ENCODE measurements at regions not wholly inside any gene's neighbourhood (a gene's known extent, or its start where the extent isn't known, plus 50 kb on each side); places are given as distances from the start of the nearest gene placed in this dataset.

DNA sequence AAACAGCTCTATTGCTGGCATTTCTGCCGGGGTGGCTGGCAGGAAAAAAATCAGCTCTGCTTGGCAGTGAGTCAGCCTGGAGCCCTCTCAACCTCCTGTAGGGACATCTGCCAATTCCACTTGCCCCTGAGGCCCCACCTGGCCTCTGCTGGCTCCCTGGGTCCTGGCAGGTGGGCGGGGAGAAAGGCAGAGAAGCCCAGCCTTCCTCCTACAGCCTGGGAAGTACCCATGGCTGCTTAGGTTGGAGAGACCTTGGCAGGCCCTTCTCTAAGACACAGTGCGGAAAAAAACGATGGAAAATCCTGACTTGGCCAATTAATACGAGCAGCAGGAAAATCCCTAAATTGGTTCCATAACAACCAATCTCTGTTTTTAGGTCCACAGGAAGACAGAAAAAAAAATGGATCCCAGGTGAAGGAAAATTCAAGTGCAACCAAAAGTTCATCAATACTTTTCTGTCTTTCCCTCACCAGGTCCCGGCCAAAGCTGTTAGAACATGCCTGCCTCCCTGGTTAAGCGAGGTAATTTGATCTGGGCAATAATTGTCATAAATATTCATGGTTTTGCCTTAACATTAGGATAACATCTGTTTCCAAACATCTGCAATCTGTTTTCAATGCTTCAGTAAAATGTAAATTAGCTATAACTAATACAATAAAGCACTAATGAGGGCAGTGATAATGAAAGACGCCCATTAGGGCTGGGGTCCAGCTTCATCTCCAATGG lies 245.9 kb downstream of the TFCP2L1 start (continued):
- TF ChIP-seq, protein P1, sequence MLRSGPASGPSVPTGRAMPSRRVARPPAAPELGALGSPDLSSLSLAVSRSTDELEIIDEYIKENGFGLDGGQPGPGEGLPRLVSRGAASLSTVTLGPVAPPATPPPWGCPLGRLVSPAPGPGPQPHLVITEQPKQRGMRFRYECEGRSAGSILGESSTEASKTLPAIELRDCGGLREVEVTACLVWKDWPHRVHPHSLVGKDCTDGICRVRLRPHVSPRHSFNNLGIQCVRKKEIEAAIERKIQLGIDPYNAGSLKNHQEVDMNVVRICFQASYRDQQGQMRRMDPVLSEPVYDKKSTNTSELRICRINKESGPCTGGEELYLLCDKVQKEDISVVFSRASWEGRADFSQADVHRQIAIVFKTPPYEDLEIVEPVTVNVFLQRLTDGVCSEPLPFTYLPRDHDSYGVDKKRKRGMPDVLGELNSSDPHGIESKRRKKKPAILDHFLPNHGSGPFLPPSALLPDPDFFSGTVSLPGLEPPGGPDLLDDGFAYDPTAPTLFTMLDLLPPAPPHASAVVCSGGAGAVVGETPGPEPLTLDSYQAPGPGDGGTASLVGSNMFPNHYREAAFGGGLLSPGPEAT (IDR thresholded peaks at IDR 0.05; ENCODE audit: low read depth), result no peak
- TF ChIP-seq SP1 (IDR thresholded peaks at IDR 0.05; ENCODE audit: low read depth, low read length) (no peak), NFXL1 (IDR thresholded peaks at IDR 0.05; ENCODE audit: borderline replicate concordance) (no peak)

DNA sequence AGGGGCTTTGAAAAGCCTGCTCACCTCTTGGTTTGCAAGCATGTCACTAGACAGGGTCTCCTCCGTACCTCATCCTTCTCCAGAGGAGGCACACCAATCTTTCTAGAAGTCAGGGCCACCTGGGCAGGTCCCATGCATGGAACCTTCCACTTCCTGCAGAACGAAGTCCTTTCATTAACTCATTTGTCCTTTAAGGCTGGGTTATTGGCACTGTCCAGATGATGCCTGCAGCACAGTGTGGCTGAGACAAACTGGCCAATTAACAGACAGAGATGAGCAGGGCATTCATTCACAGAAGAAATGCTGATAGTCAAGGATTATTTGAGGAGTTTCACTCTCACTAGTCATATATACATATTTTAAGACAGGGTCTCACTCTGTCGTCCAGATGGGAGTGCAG lies 245.3 kb downstream of the TFCP2L1 start:
- RAD21 ChIA-PET (ENCODE audit: unreplicated experiment), result no interaction called here
- WGBS (ENCODE audit: insufficient coverage, insufficient replicate concordance, low lambda C conversion rate, missing lambda C conversion rate), result 2% methylated on average over 3 of the region's 3 CpGs

More for the DNA sequence above, 245.3 kb downstream of the TFCP2L1 start:
- H3K79me2 ChIP-seq (ENCODE audit: control insufficient read depth, insufficient read depth, low read length), result no peaks in the 10 kb centered on the region
- no peaks in the 10 kb centered on the region for H3K36me3 ChIP-seq (ENCODE audit: control insufficient read depth in 2 of 2, insufficient read depth in 2 of 2, low read length in 1 of 2)
- in situ Hi-C loops (cut with MboI) (no loop called here), intact Hi-C loops (cut with micrococcal nuclease; ENCODE audit: unreplicated experiment) (no loop called here)
- CTCF ChIA-PET, result no interaction called here
- no peak overlapping the region for H3K9ac ChIP-seq (ENCODE audit: control insufficient read depth, insufficient read depth, low read length)
- H4K20me1 ChIP-seq (ENCODE audit: control insufficient read depth, insufficient read depth), result no peaks in the 10 kb centered on the region
- ATAC-seq (no peak), FAIRE-seq (no peak), DNase-seq (ENCODE audit: low read depth, low spot score) (no peak)
- BruUV-seq (replicated peaks), result no TSS peak
- SMC1A ChIA-PET (ENCODE audit: uncharacterized antibody, unreplicated experiment), result no interaction called here
- TF ChIP-seq NR2F1 (conservative IDR thresholded peaks at IDR 0.05), result no peak
- TF ChIP-seq POLR2AphosphoS2 (IDR thresholded peaks at IDR 0.05; ENCODE audit: low read depth, low read length), result no peak
- TF ChIP-seq IRF4 (IDR thresholded peaks at IDR 0.05; ENCODE audit: low read depth, low read length), result no peak
- TF ChIP-seq, protein P2, sequence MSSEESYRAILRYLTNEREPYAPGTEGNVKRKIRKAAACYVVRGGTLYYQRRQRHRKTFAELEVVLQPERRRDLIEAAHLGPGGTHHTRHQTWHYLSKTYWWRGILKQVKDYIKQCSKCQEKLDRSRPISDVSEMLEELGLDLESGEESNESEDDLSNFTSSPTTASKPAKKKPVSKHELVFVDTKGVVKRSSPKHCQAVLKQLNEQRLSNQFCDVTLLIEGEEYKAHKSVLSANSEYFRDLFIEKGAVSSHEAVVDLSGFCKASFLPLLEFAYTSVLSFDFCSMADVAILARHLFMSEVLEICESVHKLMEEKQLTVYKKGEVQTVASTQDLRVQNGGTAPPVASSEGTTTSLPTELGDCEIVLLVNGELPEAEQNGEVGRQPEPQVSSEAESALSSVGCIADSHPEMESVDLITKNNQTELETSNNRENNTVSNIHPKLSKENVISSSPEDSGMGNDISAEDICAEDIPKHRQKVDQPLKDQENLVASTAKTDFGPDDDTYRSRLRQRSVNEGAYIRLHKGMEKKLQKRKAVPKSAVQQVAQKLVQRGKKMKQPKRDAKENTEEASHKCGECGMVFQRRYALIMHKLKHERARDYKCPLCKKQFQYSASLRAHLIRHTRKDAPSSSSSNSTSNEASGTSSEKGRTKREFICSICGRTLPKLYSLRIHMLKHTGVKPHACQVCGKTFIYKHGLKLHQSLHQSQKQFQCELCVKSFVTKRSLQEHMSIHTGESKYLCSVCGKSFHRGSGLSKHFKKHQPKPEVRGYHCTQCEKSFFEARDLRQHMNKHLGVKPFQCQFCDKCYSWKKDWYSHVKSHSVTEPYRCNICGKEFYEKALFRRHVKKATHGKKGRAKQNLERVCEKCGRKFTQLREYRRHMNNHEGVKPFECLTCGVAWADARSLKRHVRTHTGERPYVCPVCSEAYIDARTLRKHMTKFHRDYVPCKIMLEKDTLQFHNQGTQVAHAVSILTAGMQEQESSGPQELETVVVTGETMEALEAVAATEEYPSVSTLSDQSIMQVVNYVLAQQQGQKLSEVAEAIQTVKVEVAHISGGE (CRISPR knock-in tag; IDR thresholded peaks at IDR 0.05), result no peak
- TF ChIP-seq, protein P3, sequence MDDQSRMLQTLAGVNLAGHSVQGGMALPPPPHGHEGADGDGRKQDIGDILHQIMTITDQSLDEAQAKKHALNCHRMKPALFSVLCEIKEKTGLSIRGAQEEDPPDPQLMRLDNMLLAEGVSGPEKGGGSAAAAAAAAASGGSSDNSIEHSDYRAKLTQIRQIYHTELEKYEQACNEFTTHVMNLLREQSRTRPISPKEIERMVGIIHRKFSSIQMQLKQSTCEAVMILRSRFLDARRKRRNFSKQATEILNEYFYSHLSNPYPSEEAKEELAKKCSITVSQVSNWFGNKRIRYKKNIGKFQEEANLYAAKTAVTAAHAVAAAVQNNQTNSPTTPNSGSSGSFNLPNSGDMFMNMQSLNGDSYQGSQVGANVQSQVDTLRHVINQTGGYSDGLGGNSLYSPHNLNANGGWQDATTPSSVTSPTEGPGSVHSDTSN (IDR thresholded peaks at IDR 0.05; ENCODE audit: insufficient replicate concordance, low read depth, low read length), result no peak
- TF ChIP-seq SMC3 (IDR thresholded peaks at IDR 0.05; ENCODE audit: borderline replicate concordance, low read length), result no peak
- no peak for TF ChIP-seq RCOR1 (conservative IDR thresholded peaks at IDR 0.05; ENCODE audit: low read depth, low read length)
- no peak for TF ChIP-seq NFYA (IDR thresholded peaks at IDR 0.05; ENCODE audit: borderline replicate concordance, low read depth, low read length)
- no peak for TF ChIP-seq HDAC6 (IDR thresholded peaks at IDR 0.05; ENCODE audit: unreplicated experiment)
- TF ChIP-seq CREB1 (IDR thresholded peaks at IDR 0.05; ENCODE audit: low read depth), result no peak
- no peaks in the 10 kb centered on the region for H3K4me1 ChIP-seq (ENCODE audit: control insufficient read depth, insufficient read depth, low read length)
- no peaks in the 10 kb centered on the region; a peak in 2 of 4 replicates for H3K27me3 ChIP-seq (replicated peaks in 1 of 2; ENCODE audit: control insufficient read depth in 2 of 2, insufficient read depth in 2 of 2, low read length in 1 of 2)
- no peak overlapping the region for H3K4me2 ChIP-seq (ENCODE audit: control insufficient read depth, insufficient read depth)
- H2AFZ ChIP-seq (ENCODE audit: control insufficient read depth, low read depth, low read length), result no peak overlapping the region
- POLR2A ChIA-PET, result no interaction called here
- no peak overlapping the region for H3K27ac ChIP-seq (ENCODE audit: control insufficient read depth, insufficient read depth)
- no peak overlapping the region for H3K4me3 ChIP-seq
- no peaks in the 10 kb centered on the region for H3K9me3 ChIP-seq (replicated peaks; ENCODE audit: control insufficient read depth, insufficient read depth, low read length)
